Fibroblast of pulmonary artery (primary cell): ENCODE measurements at regions not wholly inside any gene's neighbourhood (a gene's known extent, or its start where the extent isn't known, plus 50 kb on each side); places are given as distances from the start of the nearest gene placed in this dataset.
"Not testable (repeated sequence)": the region's sequence is repeated elsewhere in the genome, so short reads cannot be mapped to it uniquely, and the experiment has no call there.

Source experiments
- DNase-seq: peaks from one replicate; pipeline ENCODE4 v3.0.0-alpha.2; 2010; ENCODE audit warnings: low read depth
- H3K4me3 ChIP-seq: replicated peaks from 2 replicates; pipeline ENCODE4 v1.5.1; 2011; ENCODE audit warnings: low read depth, mild to moderate bottlenecking, control low read depth, low read length, moderate library complexity
- TF ChIP-seq, protein P1 (sequence below): IDR thresholded peaks from 2 replicates; pipeline ENCODE4 v1.5.1; 2011; ENCODE audit warnings: mild to moderate bottlenecking, control low read depth, low read length, inconsistent platforms; ENCODE audit errors: missing control alignments

DNA sequence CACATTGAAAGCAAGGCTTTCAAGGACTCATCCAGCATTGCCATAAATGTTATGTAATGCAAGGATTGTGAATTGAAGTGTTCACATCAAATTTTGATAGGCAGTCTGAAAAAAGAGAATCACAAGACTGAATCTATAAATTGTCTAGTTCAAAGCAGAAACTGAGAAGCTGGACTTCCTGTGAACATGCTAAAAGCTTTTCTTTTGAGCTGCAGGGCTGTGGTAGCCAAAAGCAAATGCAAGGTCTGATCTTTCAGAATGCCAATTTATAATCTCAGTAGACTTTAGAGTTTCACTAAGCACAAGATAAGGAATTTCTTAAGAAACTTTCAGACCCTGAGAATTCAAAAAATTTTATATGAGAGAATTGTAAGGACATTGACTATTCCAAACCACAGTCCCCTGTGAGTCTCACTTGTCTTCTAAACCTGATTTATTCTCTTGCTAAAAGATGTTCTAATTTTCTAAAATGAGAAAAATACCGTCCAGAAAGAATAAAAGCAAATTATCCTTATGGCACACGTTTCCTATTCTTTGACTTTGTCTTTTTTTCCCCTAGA is 1700.3 kb downstream of the OTOL1 start:
- H3K4me3 ChIP-seq, result no peak overlapping the region
- TF ChIP-seq, protein P1, sequence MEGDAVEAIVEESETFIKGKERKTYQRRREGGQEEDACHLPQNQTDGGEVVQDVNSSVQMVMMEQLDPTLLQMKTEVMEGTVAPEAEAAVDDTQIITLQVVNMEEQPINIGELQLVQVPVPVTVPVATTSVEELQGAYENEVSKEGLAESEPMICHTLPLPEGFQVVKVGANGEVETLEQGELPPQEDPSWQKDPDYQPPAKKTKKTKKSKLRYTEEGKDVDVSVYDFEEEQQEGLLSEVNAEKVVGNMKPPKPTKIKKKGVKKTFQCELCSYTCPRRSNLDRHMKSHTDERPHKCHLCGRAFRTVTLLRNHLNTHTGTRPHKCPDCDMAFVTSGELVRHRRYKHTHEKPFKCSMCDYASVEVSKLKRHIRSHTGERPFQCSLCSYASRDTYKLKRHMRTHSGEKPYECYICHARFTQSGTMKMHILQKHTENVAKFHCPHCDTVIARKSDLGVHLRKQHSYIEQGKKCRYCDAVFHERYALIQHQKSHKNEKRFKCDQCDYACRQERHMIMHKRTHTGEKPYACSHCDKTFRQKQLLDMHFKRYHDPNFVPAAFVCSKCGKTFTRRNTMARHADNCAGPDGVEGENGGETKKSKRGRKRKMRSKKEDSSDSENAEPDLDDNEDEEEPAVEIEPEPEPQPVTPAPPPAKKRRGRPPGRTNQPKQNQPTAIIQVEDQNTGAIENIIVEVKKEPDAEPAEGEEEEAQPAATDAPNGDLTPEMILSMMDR, result no peak
- DNase-seq, result no peak

DNA sequence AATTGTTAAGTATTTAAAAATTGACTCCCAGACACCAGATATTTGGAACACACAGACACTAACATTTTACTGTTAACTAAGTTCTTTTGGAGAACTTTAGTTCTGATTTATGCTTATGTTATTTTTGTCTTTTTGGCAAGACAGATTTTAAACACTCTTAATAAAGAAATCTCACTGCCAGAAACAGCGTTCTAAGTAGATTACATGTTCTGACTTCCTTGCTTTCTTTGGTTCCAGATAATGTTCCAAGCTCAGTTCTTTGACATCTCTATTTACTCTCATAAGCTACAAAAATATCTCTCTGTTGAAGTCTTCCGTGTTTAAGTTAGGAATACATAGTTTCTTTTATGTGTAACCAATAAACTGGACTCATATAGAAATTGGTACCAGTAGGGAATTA is 1699.6 kb downstream of the OTOL1 start:
- H3K4me3 ChIP-seq, result no peak overlapping the region
- TF ChIP-seq, protein P1, result no peak
- no peak for DNase-seq

DNA sequence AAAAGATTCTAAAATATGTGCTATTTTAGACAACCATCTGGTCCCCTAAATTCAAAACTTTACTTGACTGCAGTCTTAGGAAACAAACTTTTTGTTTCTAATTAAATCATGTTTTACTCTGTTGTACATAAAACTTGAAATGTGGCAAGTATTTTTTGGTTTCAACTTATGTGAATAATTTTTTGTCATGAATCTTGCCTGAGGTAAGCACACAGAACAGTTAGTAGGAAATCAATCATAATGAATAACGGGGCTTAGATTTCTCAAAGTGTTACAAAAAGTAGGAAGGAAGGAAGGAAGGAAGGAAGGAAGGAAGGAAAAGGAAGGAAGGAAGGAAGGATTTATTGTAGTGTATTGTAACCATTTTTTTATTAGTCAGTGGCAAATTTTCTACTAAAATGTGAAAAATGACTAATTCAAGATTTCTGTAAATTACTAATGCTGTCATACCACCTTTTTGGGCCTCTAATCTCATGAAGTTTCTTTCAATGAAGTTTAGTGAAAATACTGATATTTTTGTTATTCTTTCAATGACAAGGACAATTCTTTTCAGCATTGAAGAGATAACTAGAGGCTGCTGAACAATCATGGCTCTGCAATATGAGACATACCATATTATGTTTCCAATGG is 1689.2 kb downstream of the OTOL1 start:
- DNase-seq, result no peak
- no peak overlapping the region for H3K4me3 ChIP-seq
- TF ChIP-seq, protein P1, result no peak

DNA sequence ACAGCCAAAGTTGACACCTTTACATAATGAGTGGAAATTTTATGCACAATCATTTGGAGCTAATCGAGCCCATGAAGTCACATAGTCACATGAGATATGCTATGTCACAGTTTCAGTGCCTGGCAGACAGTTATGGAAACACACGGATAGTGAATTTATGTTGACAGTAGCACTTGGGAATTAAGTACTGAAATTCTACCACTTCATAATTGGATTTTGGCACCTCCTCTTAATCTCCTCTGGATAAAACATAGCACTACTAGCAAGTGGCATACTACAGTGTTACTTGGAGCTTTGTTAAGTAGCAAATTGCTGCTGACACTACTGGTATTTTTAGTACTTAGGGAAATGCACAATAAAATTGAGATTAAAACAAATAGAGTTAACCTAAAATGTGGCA is 1679.4 kb downstream of the OTOL1 start:
- no peak overlapping the region for H3K4me3 ChIP-seq
- TF ChIP-seq, protein P1, result no peak
- no peak for DNase-seq

DNA sequence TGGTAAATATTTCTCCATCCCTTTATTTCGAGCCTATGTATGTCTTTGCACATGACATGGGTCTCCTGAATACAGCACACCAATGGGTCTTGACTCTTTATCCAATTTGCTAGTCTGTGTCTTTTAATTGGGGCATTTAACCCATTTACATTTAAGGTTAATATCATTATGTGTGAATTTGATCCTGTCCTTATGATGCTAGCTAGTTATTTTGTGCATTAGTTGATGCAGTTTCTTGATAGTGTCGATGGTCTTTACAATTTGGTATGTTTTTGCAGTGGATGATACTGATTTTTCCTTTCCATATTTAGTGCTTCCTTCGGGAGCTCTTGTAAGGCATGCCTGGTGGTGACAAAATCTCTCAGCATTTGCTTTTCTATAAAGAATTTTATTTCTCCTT is 1675.9 kb downstream of the OTOL1 start:
- not testable (repeated sequence) for DNase-seq, H3K4me3 ChIP-seq

DNA sequence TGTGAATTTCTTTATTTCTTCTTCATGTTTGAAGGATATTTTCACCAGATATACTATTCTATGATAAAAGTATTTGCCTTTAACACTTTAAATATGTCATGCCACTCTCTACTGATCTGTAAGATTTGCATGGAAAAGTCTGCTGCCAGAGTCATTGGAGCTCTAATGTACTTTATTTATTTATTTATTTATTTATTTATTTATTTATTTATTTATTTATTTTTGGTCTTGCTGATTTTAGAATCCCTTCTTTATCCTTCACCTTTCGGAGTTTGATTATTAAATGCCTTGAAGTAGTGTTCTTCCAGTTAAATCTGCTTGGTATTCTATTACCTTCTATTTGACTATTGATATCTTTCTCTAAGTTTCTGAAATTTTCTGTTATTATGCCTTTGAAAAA is 1669.6 kb downstream of the OTOL1 start:
- H3K4me3 ChIP-seq, result no peak overlapping the region
- TF ChIP-seq, protein P1, result no peak
- DNase-seq, result no peak

DNA sequence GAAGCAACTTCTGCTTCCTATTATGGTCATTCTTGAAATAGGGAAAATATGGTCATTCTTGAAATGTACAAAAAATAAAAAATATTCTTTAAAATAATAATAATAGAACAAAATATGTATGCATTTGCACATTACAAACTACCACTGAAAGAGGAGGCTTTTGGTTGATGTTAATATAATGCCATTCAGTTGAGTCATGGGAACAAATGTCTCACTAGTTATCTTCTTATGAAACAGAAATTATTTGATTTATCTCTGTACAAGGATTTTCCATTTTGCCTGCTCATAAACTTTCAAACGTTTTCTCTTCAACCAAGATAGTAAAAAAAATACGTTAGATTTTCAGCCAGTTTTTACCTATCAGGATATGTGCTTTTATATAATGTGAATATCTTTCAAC is 1662.7 kb downstream of the OTOL1 start:
- H3K4me3 ChIP-seq, result no peak overlapping the region
- DNase-seq, result no peak
- TF ChIP-seq, protein P1, result no peak
